GM23338 (cell line): ENCODE measurements at regions not wholly inside any gene's neighbourhood (a gene's known extent, or its start where the extent isn't known, plus 50 kb on each side); places are given as distances from the start of the nearest gene placed in this dataset.

ENCODE experiments used
- ATAC-seq: fragments of 200-7000 bp; cut with Tn5 transposase; 3 replicates; pipeline ENCODE4 v1.9.1; 2020
- DNase-seq: peaks from one replicate; pipeline ENCODE4 v3.0.0-alpha.2; 2015; ENCODE audit warnings: low spot score
- H2AFZ ChIP-seq: fragments of 200-600 bp; sonication (generic); 2 replicates; pipeline ENCODE4 v1.8.0; 2016; ENCODE audit warnings: antibody characterized with exemption, mild to moderate bottlenecking, moderate library complexity
- H3F3A ChIP-seq: fragments of 200-600 bp; sonication (generic); replicated peaks from 2 replicates; pipeline ENCODE4 v1.8.0; 2017; ENCODE audit warnings: antibody characterized with exemption, mixed run types, low read depth
- H3K27ac ChIP-seq: fragments of 200-600 bp; sonication (generic); 2 replicates; pipeline ENCODE4 v1.6.1; 2016; ENCODE audit warnings: low read depth
- H3K27me3 ChIP-seq: fragments of 200-600 bp; sonication (generic); 2 replicates; pipeline ENCODE4 v1.8.0; 2016; ENCODE audit warnings: mild to moderate bottlenecking, mixed run types, moderate library complexity; ENCODE audit not compliant: insufficient read depth
- H3K36me3 ChIP-seq: fragments of 200-600 bp; sonication (generic); 2 replicates; pipeline ENCODE4 v1.8.0; 2016; ENCODE audit warnings: mild to moderate bottlenecking; ENCODE audit not compliant: insufficient read depth
- H3K4me1 ChIP-seq: fragments of 200-600 bp; sonication (generic); 2 replicates; pipeline ENCODE4 v1.8.0; 2016; ENCODE audit warnings: mild to moderate bottlenecking, moderate library complexity; ENCODE audit not compliant: insufficient read depth
- H3K4me2 ChIP-seq: fragments of 200-600 bp; sonication (generic); 2 replicates; pipeline ENCODE4 v1.7.1; 2017; ENCODE audit warnings: mixed run types
- H3K4me3 ChIP-seq: fragments of 200-600 bp; sonication (generic); 2 replicates; pipeline ENCODE4 v1.6.1; 2016; ENCODE audit warnings: mixed run types
- H3K79me2 ChIP-seq: fragments of 200-600 bp; sonication (generic); replicated peaks from 2 replicates; pipeline ENCODE4 v1.8.0; 2017; ENCODE audit warnings: mild to moderate bottlenecking; ENCODE audit not compliant: insufficient read depth
- H3K9me2 ChIP-seq: fragments of 200-600 bp; sonication (generic); 2 replicates; pipeline ENCODE4 v1.8.0; 2017; ENCODE audit not compliant: insufficient read depth
- H4K20me1 ChIP-seq: fragments of 200-600 bp; sonication (generic); replicated peaks from 2 replicates; pipeline ENCODE4 v1.8.0; 2017; ENCODE audit warnings: mild to moderate bottlenecking; ENCODE audit not compliant: insufficient read depth
- H3K27ac Mint-ChIP-seq: 2 replicates; pipeline ENCODE4 v1.8.0; 2020; ENCODE audit warnings: inconsistent platforms, mild to moderate bottlenecking, moderate library complexity, mixed read lengths
- H3K27me3 Mint-ChIP-seq: 3 replicates; pipeline ENCODE4 v1.8.0; 2022; ENCODE audit warnings: low read depth, mild to moderate bottlenecking, moderate library complexity, mixed read lengths, inconsistent platforms; ENCODE audit not compliant: insufficient read depth, poor library complexity
- H3K36me3 Mint-ChIP-seq: 3 replicates; pipeline ENCODE4 v1.8.0; 2021; ENCODE audit warnings: low read depth, mild to moderate bottlenecking, inconsistent platforms, moderate library complexity, mixed read lengths
- H3K4me1 Mint-ChIP-seq: 3 replicates; pipeline ENCODE4 v1.8.0; 2020; ENCODE audit warnings: mild to moderate bottlenecking, inconsistent platforms, mixed read lengths
- H3K4me3 Mint-ChIP-seq: 3 replicates; pipeline ENCODE4 v1.8.0; 2021; ENCODE audit warnings: moderate library complexity, mild to moderate bottlenecking, inconsistent platforms, mixed read lengths
- H3K9me3 Mint-ChIP-seq: 3 replicates; pipeline ENCODE4 v1.8.0; 2020; ENCODE audit warnings: moderate library complexity, mild to moderate bottlenecking, inconsistent platforms, mixed read lengths
- CREB1 ChIP-seq: fragments of 250-450 bp; sonication (Bioruptor Pico); IDR thresholded peaks from 2 replicates; pipeline ENCODE4 v1.5.0; 2020; ENCODE audit warnings: low read depth, mild to moderate bottlenecking, moderate library complexity
- CTCF ChIP-seq, 2 experiments: fragments of 200-600 bp in 1 of 2; sonication (generic) in 1 of 2; conservative IDR thresholded peaks; 2 replicates each; pipeline versions ENCODE4 v1.5.1 to v1.6.1; 2016 to 2017; ENCODE audit warnings: antibody characterized with exemption in 2 of 2, low read depth in 2 of 2, mild to moderate bottlenecking in 2 of 2, moderate library complexity in 1 of 2
- ETS1 ChIP-seq: IDR thresholded peaks from 2 replicates; pipeline ENCODE4 v1.6.1; 2016; ENCODE audit warnings: antibody characterized with exemption
- EZH2 ChIP-seq: fragments of 200-600 bp; sonication (generic); IDR thresholded peaks from one replicate; pipeline ENCODE4 v1.8.0; 2017; ENCODE audit warnings: antibody characterized with exemption, mild to moderate bottlenecking, low read depth; ENCODE audit not compliant: unreplicated experiment
- EZH2phosphoT487 ChIP-seq: fragments of 200-600 bp; sonication (generic); IDR thresholded peaks from one replicate; pipeline ENCODE4 v1.8.1; 2018; ENCODE audit warnings: antibody characterized with exemption; ENCODE audit not compliant: unreplicated experiment
- JUNB ChIP-seq: IDR thresholded peaks from one replicate; pipeline ENCODE4 v1.6.1; 2016; ENCODE audit warnings: antibody characterized with exemption; ENCODE audit not compliant: unreplicated experiment
- NANOG ChIP-seq: IDR thresholded peaks from 2 replicates; pipeline ENCODE4 v1.6.1; 2016; ENCODE audit warnings: antibody characterized with exemption, borderline replicate concordance
- POLR2AphosphoS5 ChIP-seq: IDR thresholded peaks from 2 replicates; pipeline ENCODE4 v1.6.1; 2016; ENCODE audit warnings: antibody characterized with exemption, low read depth
- REST ChIP-seq: IDR thresholded peaks from one replicate; pipeline ENCODE4 v1.6.1; 2018; ENCODE audit warnings: antibody characterized with exemption; ENCODE audit not compliant: unreplicated experiment
- STAT1 ChIP-seq: IDR thresholded peaks from one replicate; pipeline ENCODE4 v1.6.1; 2016; ENCODE audit warnings: antibody characterized with exemption; ENCODE audit not compliant: unreplicated experiment
- ZNF114 ChIP-seq: fragments of 250-450 bp; sonication (Bioruptor Pico); IDR thresholded peaks from 2 replicates; pipeline ENCODE4 v1.5.0; 2020; ENCODE audit warnings: mild to moderate bottlenecking, moderate library complexity
- ZNF331 ChIP-seq: fragments of 250-450 bp; sonication (Bioruptor Pico); IDR thresholded peaks from 2 replicates; pipeline ENCODE4 v1.5.0; 2020; ENCODE audit warnings: low read depth, mild to moderate bottlenecking, moderate library complexity
- ZNF462 ChIP-seq: fragments of 250-450 bp; sonication (Bioruptor Pico); IDR thresholded peaks from 2 replicates; pipeline ENCODE4 v1.5.0; 2020; ENCODE audit warnings: mild to moderate bottlenecking, moderate library complexity

GRCh38 chr19:27828829-27829228 lies 1384.1 kb downstream of the UQCRFS1 start:
- Mint-ChIP-seq H3K4me3 (no peak overlapping the region), H3K27me3 (no peaks in the 10 kb centered on the region), H3K4me1 (no peaks in the 10 kb centered on the region), H3K27ac (no peak overlapping the region), H3K9me3 (peaks cover 87% of the 10 kb centered on the region), H3K36me3 (peaks cover 25% of the 10 kb centered on the region; the same call in 2 of the 3 replicates)
- no peak for TF ChIP-seq CTCF (conservative IDR thresholded peaks at IDR 0.05; ENCODE audit: low read depth in 2 of 2)
- TF ChIP-seq ETS1, result no peak
- TF ChIP-seq EZH2, result no peak
- no peak for TF ChIP-seq NANOG
- no peak for TF ChIP-seq ZNF462 (CRISPR knock-in tag)
- no peak for TF ChIP-seq STAT1
- TF ChIP-seq ZNF114 (CRISPR knock-in tag), result no peak
- TF ChIP-seq JUNB, result no peak
- no peak for TF ChIP-seq ZNF331 (CRISPR knock-in tag)
- no peak for TF ChIP-seq REST
- TF ChIP-seq CREB1 (CRISPR knock-in tag), result no peak
- TF ChIP-seq POLR2AphosphoS5, result no peak
- no peak for TF ChIP-seq EZH2phosphoT487
- no peak overlapping the region for H3K4me2 ChIP-seq
- DNase-seq (no peak), ATAC-seq (no peak)
- H3K4me3 ChIP-seq, result no peak overlapping the region
- no peaks in the 10 kb centered on the region for H4K20me1 ChIP-seq
- H3K27ac ChIP-seq, result no peak overlapping the region
- H3K4me1 ChIP-seq, result no peaks in the 10 kb centered on the region
- H3K27me3 ChIP-seq, result no peaks in the 10 kb centered on the region
- no peaks in the 10 kb centered on the region for H3K9me2 ChIP-seq
- no peaks in the 10 kb centered on the region for H3K36me3 ChIP-seq
- H3K79me2 ChIP-seq, result no peaks in the 10 kb centered on the region
- no peaks in the 10 kb centered on the region for H3F3A ChIP-seq
- no peak overlapping the region for H2AFZ ChIP-seq
